GM23248 (cell line): ENCODE measurements at regions not wholly inside any gene's neighbourhood (a gene's known extent, or its start where the extent isn't known, plus 50 kb on each side); places are given as distances from the start of the nearest gene placed in this dataset.

ENCODE experiments used
- DNase-seq: peaks from one replicate; pipeline ENCODE4 v3.0.0-alpha.2; 2015
- H2AFZ ChIP-seq: fragments of 200-600 bp; sonication (generic); 2 replicates; pipeline ENCODE4 v1.6.1; 2016; ENCODE audit warnings: antibody characterized with exemption
- H3F3A ChIP-seq: fragments of 200-600 bp; sonication (generic); 2 replicates; pipeline ENCODE4 v1.6.1; 2016; ENCODE audit warnings: mild to moderate bottlenecking, antibody characterized with exemption, mixed run types; ENCODE audit not compliant: insufficient read depth
- H3K27ac ChIP-seq: fragments of 200-600 bp; sonication (generic); 2 replicates; pipeline ENCODE4 v1.5.1; 2016; ENCODE audit warnings: mild to moderate bottlenecking
- H3K27me3 ChIP-seq: fragments of 200-600 bp; sonication (generic); replicated peaks from 2 replicates; pipeline ENCODE4 v1.6.1; 2016; ENCODE audit warnings: mild to moderate bottlenecking; ENCODE audit not compliant: insufficient read depth
- H3K36me3 ChIP-seq: fragments of 200-600 bp; sonication (generic); 2 replicates; pipeline ENCODE4 v1.6.1; 2016; ENCODE audit warnings: low read depth, mild to moderate bottlenecking
- H3K4me1 ChIP-seq: fragments of 200-600 bp; sonication (generic); 2 replicates; pipeline ENCODE4 v1.6.1; 2016; ENCODE audit warnings: mild to moderate bottlenecking; ENCODE audit not compliant: insufficient read depth
- H3K4me2 ChIP-seq: fragments of 200-600 bp; sonication (generic); one replicate; pipeline ENCODE4 v1.6.1; 2016; ENCODE audit warnings: mild to moderate bottlenecking; ENCODE audit not compliant: unreplicated experiment
- H3K4me3 ChIP-seq: fragments of 200-600 bp; sonication (generic); 2 replicates; pipeline ENCODE4 v1.5.1; 2016; ENCODE audit warnings: mild to moderate bottlenecking
- H3K79me2 ChIP-seq: fragments of 200-600 bp; sonication (generic); 2 replicates; pipeline ENCODE4 v1.6.1; 2016; ENCODE audit warnings: mild to moderate bottlenecking; ENCODE audit not compliant: insufficient read depth
- H3K9ac ChIP-seq: fragments of 200-600 bp; sonication (generic); 2 replicates; pipeline ENCODE4 v1.6.1; 2016; ENCODE audit warnings: mild to moderate bottlenecking
- H3K9me2 ChIP-seq: fragments of 200-600 bp; sonication (generic); 2 replicates; pipeline ENCODE4 v1.6.1; 2016; ENCODE audit warnings: mixed run types, mild to moderate bottlenecking, moderate library complexity; ENCODE audit not compliant: insufficient read depth
- H3K9me3 ChIP-seq: fragments of 200-600 bp; sonication (generic); one replicate; pipeline ENCODE4 v1.6.1; 2017; ENCODE audit warnings: low read depth
- H4K20me1 ChIP-seq: fragments of 200-600 bp; sonication (generic); 2 replicates; pipeline ENCODE4 v1.6.0; 2016; ENCODE audit not compliant: insufficient read depth
- EZH2 ChIP-seq: fragments of 200-600 bp; sonication (generic); IDR thresholded peaks from 2 replicates; pipeline ENCODE4 v1.6.1; 2018; ENCODE audit warnings: antibody characterized with exemption, mild to moderate bottlenecking; ENCODE audit not compliant: insufficient read depth, poor library complexity, severe bottlenecking
- EZH2phosphoT487 ChIP-seq: fragments of 200-600 bp; sonication (generic); IDR thresholded peaks from 2 replicates; pipeline ENCODE4 v1.6.1; 2018; ENCODE audit warnings: antibody characterized with exemption, moderate library complexity, mild to moderate bottlenecking, low read depth; ENCODE audit not compliant: insufficient read depth
- WGBS, 2 experiments: methylation state at CpG; one replicate each; pipeline ENCODE4 v1.1.6; 2015 to 2017; ENCODE audit warnings: low lambda C conversion rate in 2 of 2, low coverage in 1 of 2; ENCODE audit errors: missing lambda C conversion rate in 2 of 2; 5-methylcytosine and 5-hydroxymethylcytosine counted together
- in situ Hi-C: fragments of 300-500 bp; cut with MboI; formaldehyde crosslinking; loops from 2 replicates; pipeline ENCODE4 v1.15.0; 2020

DNA sequence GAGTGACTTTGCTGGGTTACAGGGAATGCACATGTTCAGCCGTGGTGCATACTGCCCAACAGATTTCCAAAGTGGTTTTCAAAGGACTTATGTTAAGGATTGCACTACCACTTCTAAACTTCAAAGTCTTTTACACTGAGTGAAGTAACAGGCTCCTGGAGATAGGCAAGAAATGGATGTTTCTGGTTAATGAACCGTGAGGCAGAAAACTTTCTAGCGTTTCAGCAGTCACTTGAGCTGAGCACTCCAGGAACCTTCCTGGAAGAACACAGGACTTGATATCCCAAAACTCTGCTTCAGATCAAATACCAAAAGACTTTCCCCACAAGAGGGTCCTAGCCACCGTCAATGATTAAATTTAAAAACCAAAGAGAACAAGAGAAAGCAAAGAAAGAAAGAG lies 74.3 kb upstream of the ATP1A1 start:
- H3K9me3 ChIP-seq = no peaks in the 10 kb centered on the region
- H3F3A ChIP-seq = no peaks in the 10 kb centered on the region
- no peaks in the 10 kb centered on the region for H3K79me2 ChIP-seq
- no peak overlapping the region for H3K27ac ChIP-seq
- no peaks in the 10 kb centered on the region for H4K20me1 ChIP-seq
- no peaks in the 10 kb centered on the region for H3K4me1 ChIP-seq
- no peak for DNase-seq
- in situ Hi-C loops = no loop called here
- H3K9ac ChIP-seq = no peak overlapping the region
- WGBS, 2 experiments = 50 to 65% methylated on average over 4 of the region's 4 CpGs
- no peak for TF ChIP-seq EZH2phosphoT487
- TF ChIP-seq EZH2 = no peak
- H3K9me2 ChIP-seq = no peaks in the 10 kb centered on the region
- H3K27me3 ChIP-seq = peaks cover 4% of the 10 kb centered on the region
- no peaks in the 10 kb centered on the region for H3K36me3 ChIP-seq
- no peak overlapping the region for H2AFZ ChIP-seq
- no peak overlapping the region for H3K4me3 ChIP-seq
- H3K4me2 ChIP-seq = no peak overlapping the region

DNA sequence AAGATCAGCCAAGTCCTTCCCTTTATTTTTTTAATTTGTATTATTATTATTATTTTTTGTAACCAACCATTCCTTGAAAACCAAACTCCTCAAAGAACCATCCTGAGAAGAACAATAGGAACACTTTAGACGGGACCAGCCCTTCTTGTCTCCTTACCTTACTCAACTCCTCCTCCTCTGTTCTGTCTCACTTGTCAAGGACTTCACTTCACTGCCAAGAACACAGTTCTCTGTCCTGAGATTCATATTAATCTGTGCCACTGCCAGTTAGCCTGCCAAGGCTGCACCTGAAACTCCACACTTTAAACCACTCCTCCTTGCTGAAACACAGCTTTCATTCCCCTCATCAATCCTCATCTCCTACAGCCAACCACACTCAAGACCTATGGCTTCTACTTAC lies 73.8 kb upstream of the ATP1A1 start:
- TF ChIP-seq EZH2 (no peak), EZH2phosphoT487 (no peak)
- no peaks in the 10 kb centered on the region for H3K9me2 ChIP-seq
- H4K20me1 ChIP-seq = no peaks in the 10 kb centered on the region
- H3K4me3 ChIP-seq = no peak overlapping the region
- no peak overlapping the region for H2AFZ ChIP-seq
- no peaks in the 10 kb centered on the region for H3K79me2 ChIP-seq
- H3K27me3 ChIP-seq = peaks cover 4% of the 10 kb centered on the region
- 14 to 36% methylated on average over 1 of the region's 1 CpG for WGBS, 2 experiments
- H3K9ac ChIP-seq = no peak overlapping the region
- H3K27ac ChIP-seq = no peak overlapping the region
- no peaks in the 10 kb centered on the region for H3F3A ChIP-seq
- in situ Hi-C loops = no loop called here
- no peaks in the 10 kb centered on the region for H3K9me3 ChIP-seq
- H3K36me3 ChIP-seq = no peaks in the 10 kb centered on the region
- DNase-seq = no peak
- H3K4me1 ChIP-seq = no peaks in the 10 kb centered on the region
- no peak overlapping the region for H3K4me2 ChIP-seq

DNA sequence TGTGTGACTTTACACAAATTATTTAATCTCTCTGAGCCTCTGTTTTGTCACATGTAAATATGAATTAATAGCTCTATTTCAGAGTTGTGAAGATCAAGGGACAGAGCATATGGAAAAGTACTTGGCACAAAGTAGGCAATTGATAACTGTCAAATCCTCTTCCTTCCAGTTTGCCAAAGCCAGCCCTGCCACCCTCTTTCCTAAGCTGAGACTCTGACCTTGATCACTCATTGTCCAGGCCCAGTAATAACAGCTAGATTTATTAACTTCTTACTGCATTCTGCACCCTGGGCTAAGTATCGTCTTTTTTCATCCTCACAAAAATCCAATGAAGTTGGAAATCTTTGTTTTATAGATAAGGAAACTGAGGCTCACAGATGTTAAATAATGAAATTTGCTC lies 70.8 kb upstream of the ATP1A1 start:
- Histone ChIP-seq H3K27ac (no peak overlapping the region), H3K9me3 (no peaks in the 10 kb centered on the region), H3K4me1 (no peaks in the 10 kb centered on the region), H3F3A (no peaks in the 10 kb centered on the region), H3K4me2 (no peak overlapping the region), H4K20me1 (no peaks in the 10 kb centered on the region), H3K79me2 (no peaks in the 10 kb centered on the region), H3K27me3 (peaks cover 7% of the 10 kb centered on the region), H3K9me2 (no peaks in the 10 kb centered on the region), H3K9ac (no peak overlapping the region), H2AFZ (no peak overlapping the region), H3K36me3 (no peaks in the 10 kb centered on the region), H3K4me3 (no peak overlapping the region)
- TF ChIP-seq EZH2phosphoT487 (no peak), EZH2 (no peak)
- in situ Hi-C loops = no loop called here
- DNase-seq = no peak
- WGBS, 2 experiments = 63 to 69% methylated on average over 1 of the region's 1 CpG

DNA sequence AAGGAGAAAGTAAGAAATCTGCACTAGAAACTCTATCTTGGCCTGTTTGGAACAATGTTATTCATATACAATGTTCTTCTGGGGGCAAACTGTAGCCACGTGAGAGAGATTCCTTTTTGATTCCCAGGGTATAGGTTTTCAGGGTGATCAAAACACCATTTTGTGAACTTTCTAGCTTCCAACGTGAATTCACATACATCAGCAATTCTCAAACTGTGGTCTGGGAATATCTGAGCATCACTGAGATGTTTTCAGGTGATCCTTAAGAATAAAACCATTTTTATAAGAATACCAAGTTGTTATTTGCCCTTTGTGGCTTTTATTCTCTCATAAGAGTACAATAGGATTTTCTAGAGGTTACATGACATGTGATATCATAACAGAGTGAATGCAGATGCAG lies 66.9 kb upstream of the ATP1A1 start:
- Histone ChIP-seq H3F3A (no peaks in the 10 kb centered on the region), H3K27ac (no peak overlapping the region), H3K4me3 (no peak overlapping the region), H3K4me2 (no peak overlapping the region), H3K27me3 (peaks cover 7% of the 10 kb centered on the region), H3K9me2 (no peaks in the 10 kb centered on the region), H3K9ac (no peak overlapping the region), H4K20me1 (no peaks in the 10 kb centered on the region), H3K4me1 (no peaks in the 10 kb centered on the region), H2AFZ (no peak overlapping the region), H3K36me3 (no peaks in the 10 kb centered on the region), H3K9me3 (no peaks in the 10 kb centered on the region), H3K79me2 (no peaks in the 10 kb centered on the region)
- 0 to 4% methylated on average over 2 of the region's 2 CpGs for WGBS, 2 experiments
- TF ChIP-seq EZH2phosphoT487 (no peak), EZH2 (no peak)
- DNase-seq = no peak
- in situ Hi-C loops = no loop called here

DNA sequence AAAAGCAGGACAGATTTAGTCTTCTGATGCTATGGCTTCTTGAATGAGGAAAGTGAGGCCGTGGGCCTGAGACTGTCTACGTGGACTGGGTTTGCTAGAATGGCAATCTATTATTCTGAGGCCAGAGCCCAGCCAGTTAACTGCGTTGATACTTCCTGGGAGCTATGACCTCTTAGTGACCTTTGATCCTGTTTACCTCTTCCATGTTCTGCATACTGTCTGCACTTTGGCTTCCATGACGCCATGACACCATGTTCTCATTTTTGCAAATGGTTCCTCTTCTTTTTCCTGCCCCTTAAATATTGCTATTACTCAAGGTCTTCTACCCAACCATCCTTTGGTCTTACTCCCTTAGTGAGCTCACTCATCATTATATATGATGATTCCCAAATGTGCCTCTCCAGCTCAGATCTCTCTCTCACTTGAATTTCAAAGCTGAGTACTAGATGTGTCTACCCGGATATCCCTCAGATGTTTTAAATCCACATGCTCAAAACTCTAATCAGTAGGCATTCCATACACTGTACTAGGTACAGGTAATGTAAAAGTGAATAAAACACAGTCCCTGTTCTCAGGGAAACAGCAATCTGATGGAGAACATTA lies 66.1 kb upstream of the ATP1A1 start:
- Histone ChIP-seq H3K36me3 (no peaks in the 10 kb centered on the region), H3F3A (no peaks in the 10 kb centered on the region), H3K4me1 (no peaks in the 10 kb centered on the region), H4K20me1 (no peaks in the 10 kb centered on the region), H3K4me2 (no peak overlapping the region), H3K9me3 (no peaks in the 10 kb centered on the region), H3K27ac (no peak overlapping the region), H3K79me2 (no peaks in the 10 kb centered on the region), H3K9ac (no peak overlapping the region), H3K9me2 (no peaks in the 10 kb centered on the region), H3K27me3 (peaks cover 7% of the 10 kb centered on the region), H3K4me3 (no peak overlapping the region), H2AFZ (no peak overlapping the region)
- TF ChIP-seq EZH2 (no peak), EZH2phosphoT487 (no peak)
- 36 to 40% methylated on average over 5 of the region's 5 CpGs for WGBS, 2 experiments
- in situ Hi-C loops = no loop called here
- no peak for DNase-seq
